H9 (cell line): ENCODE measurements at regions not wholly inside any gene's neighbourhood (a gene's known extent, or its start where the extent isn't known, plus 50 kb on each side); places are given as distances from the start of the nearest gene placed in this dataset.

Source experiments
- DNase-seq: peaks from one replicate; pipeline ENCODE4 v3.0.0-alpha.2; 2017
- H2AFZ ChIP-seq: one replicate; pipeline ENCODE4 v1.6.1; 2013; ENCODE audit warnings: mild to moderate bottlenecking, low read length, control low read depth, moderate library complexity
- H2AK5ac ChIP-seq: 2 replicates; pipeline ENCODE4 v1.6.1; 2013; ENCODE audit warnings: low read length, control low read depth, mixed read lengths; ENCODE audit not compliant: insufficient read length
- H2BK120ac ChIP-seq: one replicate; pipeline ENCODE4 v1.6.1; 2013; ENCODE audit warnings: low read depth, mild to moderate bottlenecking, low read length, control low read depth, inconsistent platforms; ENCODE audit not compliant: poor library complexity, severe bottlenecking
- H2BK12ac ChIP-seq: 2 replicates; pipeline ENCODE4 v1.6.1; 2013; ENCODE audit warnings: low read length, control low read depth, mixed read lengths, low read depth; ENCODE audit not compliant: insufficient read length
- H2BK15ac ChIP-seq: 2 replicates; pipeline ENCODE4 v1.6.1; 2013; ENCODE audit warnings: low read depth, low read length, control low read depth
- H2BK20ac ChIP-seq: one replicate; pipeline ENCODE4 v1.6.1; 2013; ENCODE audit warnings: low read depth, mild to moderate bottlenecking, low read length, control low read depth, inconsistent platforms; ENCODE audit not compliant: poor library complexity, severe bottlenecking
- H2BK5ac ChIP-seq: 2 replicates; pipeline ENCODE4 v1.6.1; 2013; ENCODE audit warnings: low read length, control low read depth, mixed read lengths; ENCODE audit not compliant: insufficient read length
- H3K14ac ChIP-seq: 2 replicates; pipeline ENCODE4 v1.6.1; 2013; ENCODE audit warnings: low read length, control low read depth; ENCODE audit not compliant: insufficient read depth
- H3K18ac ChIP-seq: 2 replicates; pipeline ENCODE4 v1.6.1; 2013; ENCODE audit warnings: low read depth, mild to moderate bottlenecking, mixed read lengths, low read length, control low read depth; ENCODE audit not compliant: insufficient read length
- H3K23ac ChIP-seq: 2 replicates; pipeline ENCODE4 v1.6.1; 2013; ENCODE audit warnings: low read length, control low read depth, mixed read lengths, low read depth; ENCODE audit not compliant: insufficient read length
- H3K23me2 ChIP-seq: 2 replicates; pipeline ENCODE4 v1.6.1; 2013; ENCODE audit warnings: low read depth, mild to moderate bottlenecking, mixed read lengths, low read length, control low read depth; ENCODE audit not compliant: insufficient read length, poor library complexity, severe bottlenecking
- H3K27ac ChIP-seq: 2 replicates; pipeline ENCODE4 v1.5.1; 2013; ENCODE audit warnings: low read length, control low read depth, mixed read lengths, low read depth; ENCODE audit not compliant: insufficient read length
- H3K27me3 ChIP-seq: 2 replicates; pipeline ENCODE4 v1.6.1; 2013; ENCODE audit warnings: low read length, control low read depth, inconsistent platforms; ENCODE audit not compliant: insufficient read depth
- H3K4ac ChIP-seq: 2 replicates; pipeline ENCODE4 v1.6.1; 2013; ENCODE audit warnings: low read depth, mild to moderate bottlenecking, control low read depth, inconsistent platforms, low read length, moderate library complexity
- H3K4me1 ChIP-seq: 2 replicates; pipeline ENCODE4 v1.6.1; 2013; ENCODE audit warnings: low read length, control low read depth, inconsistent platforms; ENCODE audit not compliant: insufficient read depth
- H3K4me2 ChIP-seq: 2 replicates; pipeline ENCODE4 v1.6.1; 2013; ENCODE audit warnings: low read length, control low read depth, mixed read lengths; ENCODE audit not compliant: insufficient read length, insufficient read depth
- H3K56ac ChIP-seq: 2 replicates; pipeline ENCODE4 v1.6.1; 2013; ENCODE audit warnings: low read depth, mild to moderate bottlenecking, mixed read lengths, low read length, control low read depth; ENCODE audit not compliant: insufficient read length
- H3K79me1 ChIP-seq: 2 replicates; pipeline ENCODE4 v1.6.1; 2013; ENCODE audit warnings: low read depth, mild to moderate bottlenecking, moderate library complexity, low read length, control low read depth, inconsistent platforms; ENCODE audit not compliant: insufficient read depth, poor library complexity, severe bottlenecking
- H3K79me2 ChIP-seq: 2 replicates; pipeline ENCODE4 v1.6.1; 2013; ENCODE audit warnings: low read length, control low read depth, inconsistent platforms; ENCODE audit not compliant: insufficient read depth
- H3K9ac ChIP-seq: 2 replicates; pipeline ENCODE4 v1.6.1; 2013; ENCODE audit warnings: low read length, control low read depth, mixed read lengths; ENCODE audit not compliant: insufficient read length; ENCODE audit errors: extremely low read depth
- H3K9me3 ChIP-seq: one replicate; pipeline ENCODE4 v1.6.1; 2013; ENCODE audit warnings: low read depth, low read length, inconsistent platforms; ENCODE audit not compliant: control insufficient read depth
- H3T11ph ChIP-seq: one replicate; pipeline ENCODE4 v1.6.1; 2013; ENCODE audit warnings: mild to moderate bottlenecking, low read length, control low read depth, inconsistent platforms
- H4K20me1 ChIP-seq: one replicate; pipeline ENCODE4 v1.6.1; 2013; ENCODE audit not compliant: control insufficient read depth, insufficient read length, insufficient read depth
- H4K5ac ChIP-seq: 2 replicates; pipeline ENCODE4 v1.6.1; 2013; ENCODE audit warnings: low read depth, mild to moderate bottlenecking, mixed read lengths, low read length, control low read depth; ENCODE audit not compliant: insufficient read length
- H4K8ac ChIP-seq: replicated peaks from 2 replicates; pipeline ENCODE4 v1.6.1; 2013; ENCODE audit warnings: low read length, control low read depth, mixed read lengths, low read depth; ENCODE audit not compliant: insufficient read length
- H4K91ac ChIP-seq: 2 replicates; pipeline ENCODE4 v1.6.1; 2013; ENCODE audit warnings: low read depth, mild to moderate bottlenecking, moderate library complexity, mixed read lengths, low read length, control low read depth; ENCODE audit not compliant: insufficient read length
- H3K27ac Mint-ChIP-seq, 3 experiments: 2 replicates in 2 of 3; 3 replicates in 1 of 3; pipeline ENCODE4 v1.8.0; 2020 to 2021; ENCODE audit warnings: mixed read lengths in 3 of 3, mild to moderate bottlenecking in 1 of 3, moderate library complexity in 1 of 3
- H3K27me3 Mint-ChIP-seq: 2 replicates; pipeline ENCODE4 v1.8.0; 2021; ENCODE audit warnings: low read depth, mild to moderate bottlenecking, moderate library complexity, mixed read lengths
- H3K36me3 Mint-ChIP-seq, 3 experiments: 2 replicates in 2 of 3; 3 replicates in 1 of 3; pipeline ENCODE4 v1.8.0; 2020 to 2021; ENCODE audit warnings: low read depth in 3 of 3, mixed read lengths in 3 of 3; ENCODE audit not compliant: insufficient read depth in 1 of 3
- H3K4me1 Mint-ChIP-seq, 2 experiments: 2 replicates each; pipeline ENCODE4 v1.8.0; 2020; ENCODE audit warnings: mixed read lengths in 2 of 2
- H3K4me3 Mint-ChIP-seq, 2 experiments: 2 replicates in 1 of 2; 3 replicates in 1 of 2; pipeline ENCODE4 v1.8.0; 2020 to 2021; ENCODE audit warnings: mild to moderate bottlenecking in 2 of 2, mixed read lengths in 2 of 2, moderate library complexity in 1 of 2
- H3K9me3 Mint-ChIP-seq, 2 experiments: 2 replicates in 1 of 2; 3 replicates in 1 of 2; pipeline ENCODE4 v1.8.0; 2020; ENCODE audit warnings: mild to moderate bottlenecking in 2 of 2, mixed read lengths in 2 of 2, moderate library complexity in 1 of 2
- CTCF ChIP-seq: fragments of 200-600 bp; sonication (generic); conservative IDR thresholded peaks from 3 replicates; pipeline ENCODE4 v1.8.0; 2021; ENCODE audit warnings: antibody characterized with exemption, mild to moderate bottlenecking
- WGBS: extraction: QIAGEN DNeasy Blood & Tissue Kit; methylation state at CpG from one replicate; pipeline ENCODE4 v1.1.7; 2013; ENCODE audit warnings: missing lambda C conversion rate, low lambda C conversion rate, mixed read lengths; ENCODE audit not compliant: insufficient read length; ENCODE audit errors: extremely low coverage; 5-methylcytosine and 5-hydroxymethylcytosine counted together

- Histone ChIP-seq H2BK15ac (no peak overlapping the region), H3T11ph (no peak overlapping the region), H2BK12ac (no peak overlapping the region), H2AK5ac (no peak overlapping the region), H3K14ac (no peak overlapping the region), H3K27me3 (no peaks in the 10 kb centered on the region), H3K4me1 (no peaks in the 10 kb centered on the region; the same call in 1 of the 2 replicates), H3K4me2 (no peak overlapping the region), H3K23me2 (no peaks in the 10 kb centered on the region), H4K5ac (no peak overlapping the region), H2BK20ac (no peak overlapping the region), H4K91ac (no peak overlapping the region), H3K56ac (no peak overlapping the region), H2AFZ (no peak overlapping the region), H3K27ac (no peak overlapping the region), H3K9me3 (no peaks in the 10 kb centered on the region), H3K9ac (no peak overlapping the region), H3K23ac (no peak overlapping the region), H2BK120ac (no peak overlapping the region), H2BK5ac (no peak overlapping the region), H3K79me1 (no peaks in the 10 kb centered on the region), H4K20me1 (peaks cover 3% of the 10 kb centered on the region), H3K79me2 (no peaks in the 10 kb centered on the region), H4K8ac (no peak overlapping the region), H3K18ac (no peak overlapping the region), H3K4ac (no peak overlapping the region)
- no peaks in the 10 kb centered on the region for H3K9me3 Mint-ChIP-seq
- no peak for DNase-seq
- H3K4me3 Mint-ChIP-seq: no peak overlapping the region
- no peak overlapping the region for H3K27ac Mint-ChIP-seq
- H3K36me3 Mint-ChIP-seq: no peaks in the 10 kb centered on the region
- peaks cover 12% of the 10 kb centered on the region for H3K27me3 Mint-ChIP-seq
- peaks cover 28 to 31% of the 10 kb centered on the region in 2 experiments for H3K4me1 Mint-ChIP-seq
- WGBS: no CpG with 5 or more reads among the region's 1 CpG
- no peak for TF ChIP-seq CTCF
These were observed 53.5 kb upstream of the GPR31 start for GRCh38 chr6:167211295-167211648.
